HL-60 (cell line): ENCODE measurements at regions not wholly inside any gene's neighbourhood (a gene's known extent, or its start where the extent isn't known, plus 50 kb on each side); places are given as distances from the start of the nearest gene placed in this dataset.

Experiments
- DNase-seq, 2 experiments: peaks; one replicate each; pipeline ENCODE4 v3.0.0-alpha.2; 2010 to 2020; ENCODE audit warnings: low read depth in 1 of 2, low spot score in 1 of 2
- H3K27ac ChIP-seq: fragments of 250-450 bp; sonication (Bioruptor Pico); replicated peaks from 2 replicates; pipeline ENCODE4 v1.5.1; 2020; ENCODE audit warnings: mild to moderate bottlenecking, moderate library complexity
- H3K27me3 ChIP-seq: fragments of 250-450 bp; sonication (Bioruptor Pico); 2 replicates; pipeline ENCODE4 v1.5.1; 2021; ENCODE audit warnings: mild to moderate bottlenecking, moderate library complexity; ENCODE audit not compliant: insufficient read depth, poor library complexity, severe bottlenecking
- H3K4me3 ChIP-seq: replicated peaks from 2 replicates; pipeline ENCODE4 v1.5.1; 2011; ENCODE audit warnings: mild to moderate bottlenecking, control low read depth, low read length; ENCODE audit not compliant: insufficient read depth
- GABPA ChIP-seq: IDR thresholded peaks from 2 replicates; pipeline ENCODE4 v1.6.1; 2012; ENCODE audit warnings: low read depth
- POLR2AphosphoS5 ChIP-seq: IDR thresholded peaks from 2 replicates; pipeline ENCODE4 v1.6.1; 2012; ENCODE audit warnings: low read depth
- SPI1 ChIP-seq: IDR thresholded peaks from 2 replicates; pipeline ENCODE4 v1.6.1; 2012; ENCODE audit warnings: low read depth, mild to moderate bottlenecking, borderline replicate concordance
- TF ChIP-seq, protein P1 (sequence below): IDR thresholded peaks from 2 replicates; pipeline ENCODE4 v1.6.1; 2012; ENCODE audit warnings: low read depth; ENCODE audit not compliant: insufficient replicate concordance
- TF ChIP-seq, protein P2 (sequence below): IDR thresholded peaks from one replicate; pipeline ENCODE4 v1.5.1; 2011; ENCODE audit warnings: low read length, control low read depth, inconsistent platforms; ENCODE audit not compliant: insufficient read depth

DNA sequence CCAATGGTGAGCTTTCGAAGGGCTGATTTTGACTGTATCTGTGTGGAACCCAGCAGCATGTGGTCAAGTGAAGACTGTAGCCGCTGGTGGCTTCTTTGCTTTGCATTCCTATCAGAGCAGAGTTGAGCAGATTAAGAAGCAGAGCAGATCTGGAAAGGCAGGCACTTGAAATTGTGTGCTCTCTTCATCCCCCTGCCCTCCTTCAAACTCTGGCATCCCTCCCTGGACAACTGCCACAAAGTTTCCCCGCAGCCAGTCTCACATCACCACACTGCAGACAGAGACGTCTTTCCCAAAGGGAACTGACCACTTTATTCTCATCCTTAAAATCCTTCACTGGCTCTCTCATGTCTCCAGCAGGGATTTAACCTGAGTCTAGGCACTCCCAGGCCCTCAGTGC is 237.1 kb upstream of the DYNLRB2 start:
- Histone ChIP-seq H3K27ac (no peak overlapping the region), H3K4me3 (no peak overlapping the region), H3K27me3 (no peaks in the 10 kb centered on the region)
- no peak for DNase-seq
- no peak for TF ChIP-seq SPI1
- TF ChIP-seq, protein P1, sequence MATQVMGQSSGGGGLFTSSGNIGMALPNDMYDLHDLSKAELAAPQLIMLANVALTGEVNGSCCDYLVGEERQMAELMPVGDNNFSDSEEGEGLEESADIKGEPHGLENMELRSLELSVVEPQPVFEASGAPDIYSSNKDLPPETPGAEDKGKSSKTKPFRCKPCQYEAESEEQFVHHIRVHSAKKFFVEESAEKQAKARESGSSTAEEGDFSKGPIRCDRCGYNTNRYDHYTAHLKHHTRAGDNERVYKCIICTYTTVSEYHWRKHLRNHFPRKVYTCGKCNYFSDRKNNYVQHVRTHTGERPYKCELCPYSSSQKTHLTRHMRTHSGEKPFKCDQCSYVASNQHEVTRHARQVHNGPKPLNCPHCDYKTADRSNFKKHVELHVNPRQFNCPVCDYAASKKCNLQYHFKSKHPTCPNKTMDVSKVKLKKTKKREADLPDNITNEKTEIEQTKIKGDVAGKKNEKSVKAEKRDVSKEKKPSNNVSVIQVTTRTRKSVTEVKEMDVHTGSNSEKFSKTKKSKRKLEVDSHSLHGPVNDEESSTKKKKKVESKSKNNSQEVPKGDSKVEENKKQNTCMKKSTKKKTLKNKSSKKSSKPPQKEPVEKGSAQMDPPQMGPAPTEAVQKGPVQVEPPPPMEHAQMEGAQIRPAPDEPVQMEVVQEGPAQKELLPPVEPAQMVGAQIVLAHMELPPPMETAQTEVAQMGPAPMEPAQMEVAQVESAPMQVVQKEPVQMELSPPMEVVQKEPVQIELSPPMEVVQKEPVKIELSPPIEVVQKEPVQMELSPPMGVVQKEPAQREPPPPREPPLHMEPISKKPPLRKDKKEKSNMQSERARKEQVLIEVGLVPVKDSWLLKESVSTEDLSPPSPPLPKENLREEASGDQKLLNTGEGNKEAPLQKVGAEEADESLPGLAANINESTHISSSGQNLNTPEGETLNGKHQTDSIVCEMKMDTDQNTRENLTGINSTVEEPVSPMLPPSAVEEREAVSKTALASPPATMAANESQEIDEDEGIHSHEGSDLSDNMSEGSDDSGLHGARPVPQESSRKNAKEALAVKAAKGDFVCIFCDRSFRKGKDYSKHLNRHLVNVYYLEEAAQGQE = no peak
- TF ChIP-seq, protein P2, sequence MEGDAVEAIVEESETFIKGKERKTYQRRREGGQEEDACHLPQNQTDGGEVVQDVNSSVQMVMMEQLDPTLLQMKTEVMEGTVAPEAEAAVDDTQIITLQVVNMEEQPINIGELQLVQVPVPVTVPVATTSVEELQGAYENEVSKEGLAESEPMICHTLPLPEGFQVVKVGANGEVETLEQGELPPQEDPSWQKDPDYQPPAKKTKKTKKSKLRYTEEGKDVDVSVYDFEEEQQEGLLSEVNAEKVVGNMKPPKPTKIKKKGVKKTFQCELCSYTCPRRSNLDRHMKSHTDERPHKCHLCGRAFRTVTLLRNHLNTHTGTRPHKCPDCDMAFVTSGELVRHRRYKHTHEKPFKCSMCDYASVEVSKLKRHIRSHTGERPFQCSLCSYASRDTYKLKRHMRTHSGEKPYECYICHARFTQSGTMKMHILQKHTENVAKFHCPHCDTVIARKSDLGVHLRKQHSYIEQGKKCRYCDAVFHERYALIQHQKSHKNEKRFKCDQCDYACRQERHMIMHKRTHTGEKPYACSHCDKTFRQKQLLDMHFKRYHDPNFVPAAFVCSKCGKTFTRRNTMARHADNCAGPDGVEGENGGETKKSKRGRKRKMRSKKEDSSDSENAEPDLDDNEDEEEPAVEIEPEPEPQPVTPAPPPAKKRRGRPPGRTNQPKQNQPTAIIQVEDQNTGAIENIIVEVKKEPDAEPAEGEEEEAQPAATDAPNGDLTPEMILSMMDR = no peak
- TF ChIP-seq POLR2AphosphoS5 = no peak
- no peak for TF ChIP-seq GABPA

DNA sequence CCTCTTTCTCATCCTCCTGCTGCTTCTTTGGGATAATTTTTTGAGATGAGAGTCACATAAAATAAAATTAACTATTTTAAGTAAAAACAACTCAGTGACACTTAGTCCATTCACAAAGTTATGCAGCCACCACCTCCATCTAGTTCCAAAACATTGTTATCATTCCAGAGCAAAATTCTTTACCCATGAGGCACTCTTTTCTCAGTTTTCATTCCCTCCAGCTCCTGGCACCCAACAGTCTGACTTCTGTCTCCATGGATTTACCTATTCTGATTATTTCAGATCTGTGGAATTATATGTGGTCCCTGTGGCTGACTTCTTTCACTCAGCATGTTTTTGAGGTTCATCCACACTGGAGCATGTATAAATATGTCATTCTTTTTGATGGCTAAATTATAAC is 239.9 kb upstream of the DYNLRB2 start:
- DNase-seq = no peak
- H3K27me3 ChIP-seq = no peaks in the 10 kb centered on the region
- TF ChIP-seq SPI1 (no peak), POLR2AphosphoS5 (no peak), GABPA (no peak)
- TF ChIP-seq, protein P1 = no peak
- TF ChIP-seq, protein P2 = no peak

DNA sequence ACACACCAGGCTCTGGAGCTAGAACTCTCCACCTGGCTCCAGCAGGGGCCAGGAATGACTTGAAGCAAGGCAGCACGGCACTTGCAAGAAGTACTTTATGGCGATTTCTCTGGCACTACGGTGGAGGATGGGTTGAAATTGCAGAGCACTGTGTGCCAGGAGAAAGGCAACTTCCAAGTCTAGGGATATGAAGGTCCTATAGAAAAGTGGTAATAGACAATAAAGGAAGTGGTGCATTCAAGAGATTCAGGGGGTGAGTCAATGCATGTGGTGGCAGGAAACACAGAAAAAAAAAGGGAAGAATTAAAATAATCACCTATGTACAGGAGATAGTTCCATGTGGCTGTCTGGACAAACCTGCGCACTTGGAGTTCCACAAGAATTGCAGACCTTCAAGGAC is 240.3 kb upstream of the DYNLRB2 start:
- no peaks in the 10 kb centered on the region for H3K27me3 ChIP-seq
- H3K27ac ChIP-seq = no peak overlapping the region
- no peak for DNase-seq
- H3K4me3 ChIP-seq = no peak overlapping the region
- TF ChIP-seq GABPA (no peak), POLR2AphosphoS5 (no peak), SPI1 (no peak)
- TF ChIP-seq, protein P2 = no peak
- TF ChIP-seq, protein P1 = no peak

More for the DNA sequence above, 239.9 kb upstream of the DYNLRB2 start:
- Histone ChIP-seq H3K4me3 (no peak overlapping the region), H3K27ac (no peak overlapping the region)
